ENCODE measurements at regions not wholly inside any gene's neighbourhood (a gene's known extent, or its start where the extent isn't known, plus 50 kb on each side); places are given as distances from the start of the nearest gene placed in this dataset.

DNA sequence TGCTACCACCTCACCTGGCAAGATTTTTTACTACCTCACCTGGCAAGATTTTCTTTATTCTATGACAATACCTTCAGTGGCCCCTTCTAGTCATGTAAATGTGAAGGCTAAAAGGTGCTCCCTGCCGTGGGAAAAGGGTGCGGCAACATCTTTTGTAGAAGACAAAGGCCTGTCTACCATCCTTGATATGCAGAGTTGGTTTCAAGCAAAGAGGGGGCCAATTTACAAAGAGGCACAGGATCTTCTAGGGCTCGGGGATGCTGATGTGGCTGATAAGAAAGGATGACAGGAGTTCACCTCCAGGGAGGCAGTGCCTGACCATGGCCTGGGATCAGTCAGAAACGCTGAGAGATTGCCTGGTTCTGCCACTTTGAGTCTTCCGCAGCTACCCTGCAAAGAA lies 165.4 kb upstream of the SLC1A4 start:
- WGBS, 2 donors (ENCODE audit: low coverage in 1 of 2) = 50 to 54% methylated on average over 2 to 4 of the region's 5 CpGs
- Histone ChIP-seq H3K9me3 (no peaks in the 10 kb centered on the region), H3K27ac (no peak overlapping the region), H3K4me1 (no peaks in the 10 kb centered on the region), H3K4me3 (no peak overlapping the region), H3K36me3 (no peaks in the 10 kb centered on the region), H3K27me3 (no peaks in the 10 kb centered on the region)
- no peak for ATAC-seq
- no peak for TF ChIP-seq POLR2AphosphoS5 (IDR thresholded peaks at IDR 0.05)
- no peak for TF ChIP-seq EP300 (IDR thresholded peaks at IDR 0.05)
- TF ChIP-seq, protein P1, sequence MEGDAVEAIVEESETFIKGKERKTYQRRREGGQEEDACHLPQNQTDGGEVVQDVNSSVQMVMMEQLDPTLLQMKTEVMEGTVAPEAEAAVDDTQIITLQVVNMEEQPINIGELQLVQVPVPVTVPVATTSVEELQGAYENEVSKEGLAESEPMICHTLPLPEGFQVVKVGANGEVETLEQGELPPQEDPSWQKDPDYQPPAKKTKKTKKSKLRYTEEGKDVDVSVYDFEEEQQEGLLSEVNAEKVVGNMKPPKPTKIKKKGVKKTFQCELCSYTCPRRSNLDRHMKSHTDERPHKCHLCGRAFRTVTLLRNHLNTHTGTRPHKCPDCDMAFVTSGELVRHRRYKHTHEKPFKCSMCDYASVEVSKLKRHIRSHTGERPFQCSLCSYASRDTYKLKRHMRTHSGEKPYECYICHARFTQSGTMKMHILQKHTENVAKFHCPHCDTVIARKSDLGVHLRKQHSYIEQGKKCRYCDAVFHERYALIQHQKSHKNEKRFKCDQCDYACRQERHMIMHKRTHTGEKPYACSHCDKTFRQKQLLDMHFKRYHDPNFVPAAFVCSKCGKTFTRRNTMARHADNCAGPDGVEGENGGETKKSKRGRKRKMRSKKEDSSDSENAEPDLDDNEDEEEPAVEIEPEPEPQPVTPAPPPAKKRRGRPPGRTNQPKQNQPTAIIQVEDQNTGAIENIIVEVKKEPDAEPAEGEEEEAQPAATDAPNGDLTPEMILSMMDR (IDR thresholded peaks at IDR 0.05) = no peak
- TF ChIP-seq POLR2A (IDR thresholded peaks at IDR 0.05) = no peak

- 80 to 87% methylated on average over 4 of the region's 4 CpGs for WGBS, 2 donors (ENCODE audit: low coverage in 1 of 2)
- no peak overlapping the region for H3K27ac ChIP-seq
- H3K4me3 ChIP-seq = no peak overlapping the region
- no peaks in the 10 kb centered on the region for H3K9me3 ChIP-seq
- TF ChIP-seq POLR2A (IDR thresholded peaks at IDR 0.05) (no peak), POLR2AphosphoS5 (IDR thresholded peaks at IDR 0.05) (no peak), EP300 (IDR thresholded peaks at IDR 0.05) (no peak)
- TF ChIP-seq, protein P1 (IDR thresholded peaks at IDR 0.05) = no peak
- no peaks in the 10 kb centered on the region for H3K36me3 ChIP-seq
- H3K4me1 ChIP-seq = peaks cover 0 to under 1% (median 0%) of the 10 kb centered on the region in 3 donors
- ATAC-seq = no peak
- H3K27me3 ChIP-seq = no peaks in the 10 kb centered on the region
Observed at GRCh38 chr2:64825831-64826491, 163.2 kb upstream of the SLC1A4 start.

DNA sequence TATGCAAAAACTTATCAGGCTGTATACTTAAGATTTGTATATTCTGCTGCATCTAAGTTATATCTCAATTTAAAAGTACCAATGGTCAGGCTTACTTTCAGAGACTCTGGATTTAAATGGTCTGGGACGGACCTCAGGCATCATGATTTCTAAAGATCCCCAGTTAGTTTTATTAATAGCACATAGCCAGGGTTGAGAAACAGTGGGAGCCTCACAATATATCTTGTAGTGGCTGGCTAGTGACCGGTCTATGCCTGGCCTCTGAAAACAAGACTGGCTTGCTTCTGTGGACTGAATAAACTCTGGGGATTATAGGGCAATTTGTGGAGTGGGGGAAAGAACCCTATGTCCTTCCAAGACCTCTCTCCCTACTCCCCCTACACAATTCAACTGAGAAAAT lies 162.5 kb upstream of the SLC1A4 start:
- no peak for TF ChIP-seq EP300 (IDR thresholded peaks at IDR 0.05)
- Histone ChIP-seq H3K27me3 (no peaks in the 10 kb centered on the region), H3K4me1 (peaks cover 0 to 8% (median 0%) of the 10 kb centered on the region in 3 donors), H3K9me3 (no peaks in the 10 kb centered on the region), H3K27ac (no peak overlapping the region), H3K36me3 (no peaks in the 10 kb centered on the region), H3K4me3 (no peak overlapping the region)
- ATAC-seq = no peak
- WGBS, 2 donors (ENCODE audit: low coverage in 1 of 2) = 100% methylated on average over 2 of the region's 2 CpGs; no CpG with 5 or more reads in 1 of the 2 donors

DNA sequence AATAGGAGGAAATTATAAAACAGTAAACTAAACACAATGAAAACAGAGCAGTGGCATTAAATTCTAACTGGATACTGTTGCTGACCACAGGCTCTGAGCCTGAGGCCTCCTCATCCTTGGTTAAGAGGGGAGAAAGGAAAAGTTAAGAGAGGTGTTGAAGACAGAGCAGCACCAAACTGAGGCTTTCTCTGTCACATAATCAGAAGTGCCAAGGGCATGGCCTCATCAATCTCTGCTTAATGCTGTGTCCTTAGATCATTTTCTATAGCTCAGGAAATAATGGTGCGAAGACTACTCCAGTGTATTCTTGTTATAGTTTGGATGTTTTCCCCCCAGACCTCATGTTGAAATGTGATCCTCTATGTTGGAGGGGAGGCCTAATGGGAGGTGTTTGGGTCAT lies 160.9 kb upstream of the SLC1A4 start:
- no peaks in the 10 kb centered on the region for H3K27me3 ChIP-seq
- H3K4me3 ChIP-seq = no peak overlapping the region
- ATAC-seq = no peak
- H3K9me3 ChIP-seq = no peaks in the 10 kb centered on the region
- no peak for TF ChIP-seq POLR2A (IDR thresholded peaks at IDR 0.05)
- TF ChIP-seq, protein P1 (IDR thresholded peaks at IDR 0.05) = no peak
- TF ChIP-seq POLR2AphosphoS5 (IDR thresholded peaks at IDR 0.05) = no peak
- no peak for TF ChIP-seq EP300 (IDR thresholded peaks at IDR 0.05)
- WGBS, 2 donors (ENCODE audit: low coverage in 1 of 2) = 93 to 100% methylated on average over 1 of the region's 1 CpG
- H3K4me1 ChIP-seq = peaks cover 0 to 12% (median 0%) of the 10 kb centered on the region in 3 donors
- no peak overlapping the region for H3K27ac ChIP-seq
- H3K36me3 ChIP-seq = no peaks in the 10 kb centered on the region

GRCh38 chr2:64829525-64829924 lies 159.7 kb upstream of the SLC1A4 start:
- Histone ChIP-seq H3K4me1 (peaks cover 0 to 12% (median 0%) of the 10 kb centered on the region in 3 donors), H3K9me3 (no peaks in the 10 kb centered on the region), H3K27ac (no peak overlapping the region), H3K27me3 (no peaks in the 10 kb centered on the region), H3K4me3 (no peak overlapping the region), H3K36me3 (no peaks in the 10 kb centered on the region)
- TF ChIP-seq POLR2A (IDR thresholded peaks at IDR 0.05) (no peak), POLR2AphosphoS5 (IDR thresholded peaks at IDR 0.05) (no peak), EP300 (IDR thresholded peaks at IDR 0.05) (no peak)
- TF ChIP-seq, protein P1 (IDR thresholded peaks at IDR 0.05) = no peak
- ATAC-seq = no peak
- WGBS, 2 donors (ENCODE audit: low coverage in 1 of 2) = 91 to 92% methylated on average over 6 of the region's 6 CpGs
